Sigmoid colon (tissue), 6 donors: ENCODE measurements at regions not wholly inside any gene's neighbourhood (a gene's known extent, or its start where the extent isn't known, plus 50 kb on each side); places are given as distances from the start of the nearest gene placed in this dataset.

ENCODE experiments used
- DNase-seq: peaks from one replicate; pipeline ENCODE4 v3.0.0-alpha.2; 2019
- H3K27ac ChIP-seq, 4 donors: fragments of 200-600 bp; sonication (generic); one replicate each; pipeline ENCODE4 v1.5.1; 2016 to 2019; ENCODE audit warnings: mild to moderate bottlenecking in 1 of 4
- H3K27me3 ChIP-seq, 3 donors: fragments of 200-600 bp; sonication (generic); one replicate each; pipeline ENCODE4 v1.5.1; 2019; ENCODE audit warnings: mild to moderate bottlenecking in 1 of 3
- H3K36me3 ChIP-seq, 4 donors: fragments of 200-600 bp; sonication (generic); one replicate each; pipeline ENCODE4 v1.5.1; 2016 to 2019
- H3K4me1 ChIP-seq, 4 donors: fragments of 200-600 bp; sonication (generic); one replicate each; pipeline ENCODE4 v1.5.1; 2017 to 2019
- H3K4me3 ChIP-seq, 4 donors: fragments of 200-600 bp; sonication (generic); one replicate each; pipeline ENCODE4 v1.5.1; 2017 to 2019; ENCODE audit warnings: mild to moderate bottlenecking in 2 of 4, moderate library complexity in 1 of 4
- H3K9me3 ChIP-seq, 4 donors: fragments of 200-600 bp in 3 of 4; sonication (generic) in 3 of 4; one replicate each; pipeline versions ENCODE4 v1.5.1 to v1.6.1; 2013 to 2019
- EP300 ChIP-seq, 4 donors: sonication (generic); formaldehyde crosslinking; IDR thresholded peaks; one replicate each; pipeline ENCODE4 v1.6.1; 2017; ENCODE audit warnings: antibody characterized with exemption in 4 of 4
- POLR2A ChIP-seq, 2 donors: fragments of 450-650 bp; IDR thresholded peaks; one replicate each; pipeline ENCODE4 v1.6.1; 2016; ENCODE audit warnings: antibody characterized with exemption in 2 of 2, mild to moderate bottlenecking in 2 of 2, moderate library complexity in 2 of 2
- POLR2AphosphoS5 ChIP-seq, 4 donors: sonication (generic); formaldehyde crosslinking; IDR thresholded peaks; one replicate each; pipeline ENCODE4 v1.6.1; 2017; ENCODE audit warnings: antibody characterized with exemption in 4 of 4
- WGBS, 2 donors: extraction: QIAGEN DNeasy Blood & Tissue Kit; methylation state at CpG; one replicate each; pipeline ENCODE4 v1.1.7; 2013; 5-methylcytosine and 5-hydroxymethylcytosine counted together
- intact Hi-C: fragments of 100-400 bp; cut with DNase I; formaldehyde crosslinking; loops from one replicate; pipeline ENCODE4 v1.15.1; 2023
- TF ChIP-seq, protein P1 (sequence below), 4 experiments: fragments of 450-650 bp in 3 of 4; fragments of 200-600 bp in 1 of 4; IDR thresholded peaks; one replicate each; pipeline ENCODE4 v1.5.1; 2016 to 2019; ENCODE audit warnings: antibody characterized with exemption in 4 of 4, mild to moderate bottlenecking in 3 of 4, moderate library complexity in 2 of 4
- donor health status: healthy with polysubstance abuse.
- donor health status: healthy.

DNA sequence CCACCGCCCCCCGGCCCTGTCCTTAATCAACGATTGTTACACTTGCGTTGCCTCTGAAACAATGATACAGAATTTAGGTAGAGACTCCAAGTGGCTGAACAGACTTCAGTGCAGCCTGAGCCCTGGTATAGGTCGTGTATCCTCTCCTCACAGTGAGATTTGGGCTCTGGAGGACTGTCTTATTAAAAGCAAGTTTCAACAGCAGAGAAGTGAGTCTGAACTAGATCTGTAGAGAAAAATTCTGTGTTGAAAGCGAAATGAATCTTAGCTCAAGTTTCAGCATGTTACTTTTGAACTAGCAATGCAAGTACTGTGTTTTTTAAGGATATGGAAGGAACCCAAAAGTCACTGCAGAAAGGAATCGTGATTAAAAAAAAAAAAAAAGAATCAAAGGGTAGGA is 103.1 kb downstream of the HOXA1 start:
- Histone ChIP-seq H3K27ac (no peak overlapping the region), H3K9me3 (no peaks in the 10 kb centered on the region), H3K4me1 (no peaks in the 10 kb centered on the region), H3K36me3 (no peaks in the 10 kb centered on the region), H3K27me3 (no peaks in the 10 kb centered on the region), H3K4me3 (no peak overlapping the region)
- no peak for DNase-seq
- intact Hi-C loops, result no loop called here
- TF ChIP-seq, protein P1, sequence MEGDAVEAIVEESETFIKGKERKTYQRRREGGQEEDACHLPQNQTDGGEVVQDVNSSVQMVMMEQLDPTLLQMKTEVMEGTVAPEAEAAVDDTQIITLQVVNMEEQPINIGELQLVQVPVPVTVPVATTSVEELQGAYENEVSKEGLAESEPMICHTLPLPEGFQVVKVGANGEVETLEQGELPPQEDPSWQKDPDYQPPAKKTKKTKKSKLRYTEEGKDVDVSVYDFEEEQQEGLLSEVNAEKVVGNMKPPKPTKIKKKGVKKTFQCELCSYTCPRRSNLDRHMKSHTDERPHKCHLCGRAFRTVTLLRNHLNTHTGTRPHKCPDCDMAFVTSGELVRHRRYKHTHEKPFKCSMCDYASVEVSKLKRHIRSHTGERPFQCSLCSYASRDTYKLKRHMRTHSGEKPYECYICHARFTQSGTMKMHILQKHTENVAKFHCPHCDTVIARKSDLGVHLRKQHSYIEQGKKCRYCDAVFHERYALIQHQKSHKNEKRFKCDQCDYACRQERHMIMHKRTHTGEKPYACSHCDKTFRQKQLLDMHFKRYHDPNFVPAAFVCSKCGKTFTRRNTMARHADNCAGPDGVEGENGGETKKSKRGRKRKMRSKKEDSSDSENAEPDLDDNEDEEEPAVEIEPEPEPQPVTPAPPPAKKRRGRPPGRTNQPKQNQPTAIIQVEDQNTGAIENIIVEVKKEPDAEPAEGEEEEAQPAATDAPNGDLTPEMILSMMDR (IDR thresholded peaks at IDR 0.05), result no peak
- TF ChIP-seq POLR2AphosphoS5 (IDR thresholded peaks at IDR 0.05) (no peak), POLR2A (IDR thresholded peaks at IDR 0.05) (no peak), EP300 (IDR thresholded peaks at IDR 0.05) (no peak)
- 91 to 93% methylated on average over 7 of the region's 7 CpGs for whole genome bisulfite sequencing, 2 donors

DNA sequence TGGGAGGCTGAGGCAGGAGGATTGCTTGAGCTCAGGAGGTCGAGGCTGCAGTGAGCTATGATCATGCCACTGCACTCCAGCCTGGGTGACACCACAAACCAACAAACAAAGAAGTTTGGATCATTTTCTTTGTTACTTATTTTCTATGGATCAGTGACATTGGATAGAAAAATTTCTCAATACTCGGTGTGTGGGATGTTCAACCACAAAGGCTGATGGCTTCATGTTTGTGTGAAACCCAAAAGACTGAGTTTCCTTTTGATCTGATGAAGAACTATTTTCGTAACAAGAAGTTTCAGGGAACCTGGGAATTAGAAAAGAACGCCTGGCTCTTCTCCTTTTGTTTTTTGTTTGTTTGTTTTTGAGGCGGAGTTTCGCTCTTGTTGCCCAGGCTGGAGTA is 104.0 kb downstream of the HOXA1 start:
- no peaks in the 10 kb centered on the region for H3K4me1 ChIP-seq
- no peak overlapping the region for H3K27ac ChIP-seq
- H3K9me3 ChIP-seq, result no peaks in the 10 kb centered on the region
- TF ChIP-seq, protein P1 (IDR thresholded peaks at IDR 0.05), result no peak
- TF ChIP-seq POLR2AphosphoS5 (IDR thresholded peaks at IDR 0.05), result no peak
- no peak for TF ChIP-seq POLR2A (IDR thresholded peaks at IDR 0.05)
- TF ChIP-seq EP300 (IDR thresholded peaks at IDR 0.05), result no peak
- H3K4me3 ChIP-seq, result no peak overlapping the region
- no peaks in the 10 kb centered on the region for H3K36me3 ChIP-seq
- WGBS, 2 donors, result 90% methylated on average over 6 of the region's 6 CpGs
- H3K27me3 ChIP-seq, result no peaks in the 10 kb centered on the region
- intact Hi-C loops, result no loop called here
- no peak for DNase-seq

DNA sequence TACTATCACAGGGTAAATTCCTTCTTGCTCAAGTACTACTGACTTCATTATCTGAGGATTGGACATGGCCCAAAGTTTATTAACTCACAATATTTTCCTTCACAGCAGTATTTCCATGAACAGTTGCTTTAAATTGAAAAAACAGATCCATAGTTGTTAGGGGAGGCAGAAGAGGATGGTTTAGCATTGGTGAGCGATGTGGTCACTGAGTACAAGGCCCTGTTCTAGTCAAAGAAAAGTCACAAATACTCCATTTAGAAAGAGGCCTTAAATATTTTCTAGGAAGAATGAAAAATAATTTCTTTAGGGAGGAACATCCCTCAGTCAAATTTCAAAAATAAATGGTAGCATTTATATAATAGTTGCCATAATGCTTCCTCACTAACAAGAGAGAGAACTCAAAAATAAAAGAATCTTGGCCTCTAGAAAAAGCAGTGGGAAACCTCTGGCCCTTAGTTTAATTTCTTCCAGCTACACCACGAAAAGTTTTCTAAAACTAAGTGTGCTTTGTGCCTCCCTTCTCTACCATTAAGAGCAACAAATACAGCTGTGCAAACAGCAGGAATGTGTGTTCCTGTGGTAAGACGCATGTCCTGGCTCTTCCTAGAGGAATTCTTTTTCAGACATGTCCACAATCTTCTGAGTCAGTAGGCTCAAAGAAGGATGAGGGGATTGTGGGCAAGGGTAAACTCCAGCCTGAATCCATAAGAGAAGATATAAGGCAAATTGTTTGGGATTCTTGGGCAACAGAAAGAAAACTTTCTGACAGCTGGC is 105.7 kb downstream of the HOXA1 start:
- Histone ChIP-seq H3K4me3 (no peak overlapping the region), H3K9me3 (no peaks in the 10 kb centered on the region), H3K27me3 (no peaks in the 10 kb centered on the region), H3K36me3 (no peaks in the 10 kb centered on the region), H3K27ac (no peak overlapping the region), H3K4me1 (no peaks in the 10 kb centered on the region)
- DNase-seq, result no peak
- WGBS, 2 donors, result 40 to 66% methylated on average over 3 of the region's 3 CpGs
- intact Hi-C loops, result no loop called here
- TF ChIP-seq POLR2AphosphoS5 (IDR thresholded peaks at IDR 0.05), result no peak
- TF ChIP-seq, protein P1 (IDR thresholded peaks at IDR 0.05), result no peak
- TF ChIP-seq EP300 (IDR thresholded peaks at IDR 0.05), result no peak
- no peak for TF ChIP-seq POLR2A (IDR thresholded peaks at IDR 0.05)

DNA sequence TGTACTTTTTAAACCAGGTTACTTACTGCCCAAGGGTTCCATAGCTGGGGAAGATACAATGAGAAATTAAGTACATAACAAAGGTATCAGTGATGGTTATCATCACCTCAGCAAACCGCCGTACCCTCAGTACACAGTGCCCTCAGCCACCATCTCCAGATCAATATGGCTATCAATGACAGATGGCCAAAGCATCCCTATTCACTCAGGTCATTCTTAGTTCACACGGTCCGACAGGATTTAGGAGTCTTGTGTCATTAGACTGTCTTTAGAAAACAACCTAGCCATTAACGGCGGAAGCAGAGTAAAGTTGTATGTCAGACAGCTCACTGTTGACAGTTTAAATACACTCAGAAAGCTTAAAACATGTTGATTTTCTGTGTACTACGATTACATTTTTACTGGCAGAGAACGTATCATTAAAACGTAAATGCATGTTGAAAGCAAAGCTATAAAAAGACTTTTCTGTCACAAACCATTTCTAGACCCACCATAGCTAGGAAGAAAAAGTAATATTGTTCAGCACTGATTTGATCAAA is 106.9 kb downstream of the HOXA1 start:
- Histone ChIP-seq H3K4me3 (no peak overlapping the region), H3K36me3 (no peaks in the 10 kb centered on the region), H3K27me3 (no peaks in the 10 kb centered on the region), H3K9me3 (no peaks in the 10 kb centered on the region), H3K4me1 (no peaks in the 10 kb centered on the region), H3K27ac (no peak overlapping the region)
- intact Hi-C loops, result no loop called here
- no peak for DNase-seq
- WGBS, 2 donors, result 83 to 84% methylated on average over 9 of the region's 9 CpGs
- TF ChIP-seq POLR2A (IDR thresholded peaks at IDR 0.05), result no peak
- TF ChIP-seq, protein P1 (IDR thresholded peaks at IDR 0.05), result no peak
- no peak for TF ChIP-seq EP300 (IDR thresholded peaks at IDR 0.05)
- no peak for TF ChIP-seq POLR2AphosphoS5 (IDR thresholded peaks at IDR 0.05)
